HG02623 (cell line): ENCODE measurements at regions not wholly inside any gene's neighbourhood (a gene's known extent, or its start where the extent isn't known, plus 50 kb on each side); places are given as distances from the start of the nearest gene placed in this dataset.
"Not testable (repeated sequence)": the region's sequence is repeated elsewhere in the genome, so short reads cannot be mapped to it uniquely, and the experiment has no call there.

ENCODE experiments used
- ATAC-seq: cut with Tn5 transposase; IDR thresholded peaks from one replicate; pipeline ENCODE4 v1.9.1; 2021; ENCODE audit warnings: moderate library complexity; ENCODE audit not compliant: unreplicated experiment

DNA sequence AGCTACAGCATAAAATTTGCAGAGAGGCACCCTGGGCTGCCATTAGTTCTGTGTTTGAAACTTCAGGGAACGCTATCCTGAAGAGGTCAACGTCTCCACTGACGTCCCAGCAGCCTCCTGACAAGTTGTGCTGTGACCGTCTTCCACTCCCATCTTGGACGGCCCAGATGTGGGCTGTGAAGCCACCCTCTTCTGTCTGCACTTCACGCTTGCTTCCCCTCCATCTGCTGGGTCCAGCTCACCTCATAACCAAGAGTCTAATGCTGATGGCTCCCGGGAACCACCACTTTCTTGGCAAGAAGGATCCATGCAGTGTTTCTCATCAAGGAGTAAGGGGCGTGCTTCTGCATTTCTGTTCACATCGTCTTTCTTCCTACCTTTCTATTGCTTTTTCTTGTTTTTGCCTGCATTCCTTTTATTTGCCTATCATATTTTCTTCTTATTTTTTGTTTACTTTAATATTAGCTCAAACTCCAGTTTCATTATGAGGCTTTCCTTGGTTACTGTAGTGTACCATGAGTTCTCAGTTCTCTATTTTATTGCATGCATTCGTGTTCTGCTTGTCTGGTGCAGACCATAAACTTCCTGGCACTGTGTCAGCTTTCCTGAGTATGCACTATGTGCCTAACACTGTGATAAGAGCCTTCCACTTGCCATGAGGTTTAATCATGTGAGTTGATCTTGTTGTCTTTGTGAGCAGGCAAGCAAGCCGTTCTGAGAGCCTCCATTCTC is 631.8 kb upstream of the RAB6C start:
- ATAC-seq: peak; percentile 100

DNA sequence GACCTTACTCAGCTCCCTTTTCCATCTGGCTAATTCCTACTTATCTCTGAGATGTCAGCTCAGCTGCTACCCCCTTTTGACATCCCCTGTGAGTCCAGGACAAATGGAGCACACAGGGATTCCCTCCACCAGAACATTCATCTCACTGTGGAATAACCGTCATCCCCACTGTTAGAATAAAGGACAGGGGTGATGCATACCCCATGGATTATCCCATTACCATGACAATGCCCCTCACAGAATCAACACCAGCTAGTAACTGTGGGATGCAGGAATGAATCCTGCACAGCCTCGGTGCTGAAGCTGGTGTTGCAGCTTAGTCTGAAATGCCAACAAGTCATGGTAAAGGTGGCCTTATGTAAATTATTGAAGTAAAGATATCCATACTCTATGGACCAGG is 624.8 kb upstream of the RAB6C start:
- ATAC-seq: no peak

DNA sequence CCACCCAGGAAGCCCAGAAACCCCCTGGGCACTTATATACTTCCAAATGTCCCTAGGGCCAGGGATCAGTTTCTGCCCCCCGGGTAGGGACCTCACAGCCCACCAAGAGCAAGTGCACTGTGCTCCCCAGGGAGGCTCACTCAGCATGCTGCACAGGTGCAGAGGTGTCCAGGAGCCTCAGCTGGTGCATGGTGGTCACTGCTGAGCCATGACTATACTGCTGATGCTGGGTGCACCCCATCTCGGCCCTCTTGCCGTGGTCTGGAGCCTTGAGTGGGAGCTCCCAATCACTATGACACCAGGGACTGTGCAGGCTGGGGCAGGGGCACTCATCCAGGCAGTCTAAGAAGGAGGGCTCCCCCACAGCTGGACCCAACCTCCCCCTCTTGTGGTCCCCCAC is 617.8 kb upstream of the RAB6C start:
- ATAC-seq: no peak

DNA sequence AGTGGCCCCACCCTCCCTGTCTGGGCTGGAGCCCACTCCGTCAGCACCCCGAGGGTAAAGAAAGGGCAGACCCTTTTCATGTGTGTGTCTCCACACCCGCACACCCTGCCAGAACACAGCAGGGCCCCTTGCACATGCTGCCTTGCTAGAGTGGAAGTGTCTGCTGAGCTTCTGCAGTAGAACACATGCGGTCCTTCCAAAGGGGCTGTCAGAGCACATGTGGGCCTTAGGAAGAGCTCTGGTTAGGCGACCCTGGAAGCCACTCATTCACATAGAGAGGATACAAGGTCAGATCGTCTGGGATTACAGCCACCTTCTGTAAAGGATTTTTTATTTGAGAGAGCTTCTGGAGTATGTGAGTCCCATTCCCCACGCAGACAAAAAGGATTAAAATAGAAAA is 613.2 kb upstream of the RAB6C start:
- ATAC-seq: no peak

- ATAC-seq: no peak
These were observed 612.4 kb upstream of the RAB6C start for GRCh38 chr2:129367107-129367506.

GRCh38 chr2:129369437-129369836 is 610.0 kb upstream of the RAB6C start:
- ATAC-seq: peak; percentile 45

DNA sequence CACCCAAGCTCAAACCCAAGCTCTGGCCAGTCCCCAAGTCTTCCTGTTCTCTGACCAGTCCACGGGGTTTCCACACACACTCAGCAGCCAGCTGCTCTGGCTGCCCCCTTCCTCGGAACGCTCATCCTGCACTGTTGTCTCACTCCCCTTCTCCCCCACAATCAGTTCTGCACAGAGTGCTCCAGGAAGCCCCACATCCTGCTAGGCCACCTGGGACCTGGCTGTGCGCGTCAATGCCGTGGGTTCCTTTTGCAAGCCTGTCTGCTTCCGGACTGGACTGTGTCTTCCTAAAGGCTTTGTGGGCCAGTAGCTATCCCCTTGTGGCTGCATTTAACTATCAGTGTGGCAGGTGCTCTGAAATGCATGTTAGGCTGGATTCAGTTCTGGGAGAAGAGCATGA is 605.0 kb upstream of the RAB6C start:
- ATAC-seq: no peak

DNA sequence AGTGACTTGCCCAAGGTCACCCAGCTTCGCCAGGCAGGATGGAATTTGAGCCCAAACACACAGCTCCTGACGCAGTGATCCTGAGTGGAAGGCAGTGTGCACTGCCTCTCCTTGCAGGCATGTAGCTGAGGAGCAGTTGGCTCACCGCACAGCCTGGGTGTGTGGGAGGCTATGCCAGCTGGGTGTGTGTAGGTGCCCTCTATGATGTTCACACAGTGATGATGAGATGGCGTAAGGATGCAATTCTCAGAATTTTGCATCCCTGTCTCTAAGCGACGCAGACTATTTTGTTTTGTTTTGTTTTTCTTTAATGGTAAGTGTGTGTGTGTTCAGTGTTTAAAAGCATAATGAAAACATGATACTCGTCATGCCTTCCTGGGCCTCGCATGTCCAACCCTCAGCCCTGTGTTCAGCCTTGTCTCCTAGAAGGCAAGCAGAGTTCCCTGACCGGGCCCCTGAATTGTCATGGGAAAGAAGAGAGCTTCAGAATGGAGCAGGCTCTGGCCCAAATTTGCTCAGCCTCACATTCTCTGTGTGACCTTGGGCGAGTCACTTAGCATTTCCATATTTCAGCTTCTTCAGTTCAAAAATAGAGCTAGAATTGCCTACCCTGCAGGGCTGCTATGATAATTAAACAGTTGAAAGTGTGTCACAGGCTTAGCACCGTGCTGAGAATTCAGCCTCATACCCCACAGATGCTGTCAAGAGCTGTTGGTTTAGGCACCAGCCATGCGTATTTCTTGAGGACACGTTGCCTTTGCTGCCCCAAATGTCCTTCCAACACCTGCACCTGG is 603.6 kb upstream of the RAB6C start:
- no peak for ATAC-seq

DNA sequence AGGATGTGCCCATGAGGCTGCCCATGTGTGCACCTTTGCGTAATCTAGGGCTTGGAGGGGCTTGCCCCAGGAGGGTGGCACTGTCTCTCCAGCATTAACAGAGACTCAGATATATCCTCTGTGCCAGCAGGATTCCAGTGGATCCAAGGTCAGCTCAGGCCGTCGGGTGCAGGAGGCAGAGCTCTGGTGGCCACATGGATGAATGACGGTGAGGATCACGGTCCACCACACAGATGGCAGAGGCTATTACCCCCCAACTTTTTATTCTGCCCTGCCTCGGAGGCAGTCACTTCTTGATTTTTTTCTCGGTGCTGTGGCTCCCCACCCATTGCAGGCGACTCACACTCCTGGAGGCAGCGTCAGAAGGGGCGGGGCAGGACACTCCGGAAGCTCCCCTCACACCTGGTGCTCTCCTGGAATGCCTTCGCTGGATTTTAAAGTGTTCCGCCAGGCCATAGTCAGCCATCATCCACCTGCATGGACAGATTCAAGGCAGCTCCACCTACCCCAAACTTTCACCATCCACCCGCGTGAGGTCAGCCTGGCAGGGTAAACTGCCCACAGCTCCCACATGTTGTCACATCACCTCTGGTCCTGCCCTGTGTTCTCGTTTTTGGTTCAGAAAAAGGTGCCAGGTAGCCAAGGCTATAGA is 602.9 kb upstream of the RAB6C start:
- ATAC-seq: no peak

GRCh38 chr2:129377078-129377469 is 602.4 kb upstream of the RAB6C start:
- no peak for ATAC-seq

DNA sequence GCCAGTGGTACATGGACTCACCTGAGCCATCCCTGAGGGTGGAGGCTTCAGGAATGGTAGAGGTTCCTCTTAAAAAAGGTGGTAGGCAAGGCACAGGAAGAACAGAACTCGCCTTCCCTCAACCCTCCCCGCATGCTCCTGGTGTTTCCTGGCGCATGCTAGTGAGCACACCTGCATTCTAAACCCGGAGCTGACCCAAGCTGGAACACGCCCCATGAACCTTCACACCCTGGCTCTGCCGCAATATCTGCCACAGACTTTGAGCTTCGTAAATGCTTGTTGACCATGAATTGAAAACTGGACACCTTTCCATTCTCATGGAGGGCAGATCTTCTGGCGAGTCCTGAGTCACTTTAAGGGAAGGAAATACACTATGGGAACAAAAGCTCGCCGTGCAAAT is 601.3 kb upstream of the RAB6C start:
- ATAC-seq: no peak

DNA sequence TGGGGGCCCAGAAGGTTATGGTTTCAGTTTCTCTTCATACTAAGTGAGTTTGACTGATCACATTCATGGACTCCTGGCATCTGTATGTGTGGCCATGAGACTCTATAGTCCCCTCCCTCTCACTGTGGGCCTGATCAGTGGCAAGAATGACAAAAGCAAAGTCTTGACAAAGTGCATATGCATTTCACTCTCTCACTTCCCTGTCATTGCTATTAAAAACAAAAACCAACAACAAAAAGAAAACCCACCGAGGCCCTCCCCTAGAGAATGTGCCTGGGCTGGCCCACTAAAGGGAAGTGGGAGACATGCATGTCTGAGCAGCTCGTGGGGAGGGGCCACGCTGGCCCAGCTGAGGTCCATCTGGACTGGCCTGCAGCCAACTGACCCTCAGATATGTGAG is 600.1 kb upstream of the RAB6C start:
- ATAC-seq: peak; percentile 59

- no peak for ATAC-seq
These were observed 597.7 kb upstream of the RAB6C start for GRCh38 chr2:129381789-129382188.

GRCh38 chr2:129388870-129389269 is 590.6 kb upstream of the RAB6C start:
- no peak for ATAC-seq

DNA sequence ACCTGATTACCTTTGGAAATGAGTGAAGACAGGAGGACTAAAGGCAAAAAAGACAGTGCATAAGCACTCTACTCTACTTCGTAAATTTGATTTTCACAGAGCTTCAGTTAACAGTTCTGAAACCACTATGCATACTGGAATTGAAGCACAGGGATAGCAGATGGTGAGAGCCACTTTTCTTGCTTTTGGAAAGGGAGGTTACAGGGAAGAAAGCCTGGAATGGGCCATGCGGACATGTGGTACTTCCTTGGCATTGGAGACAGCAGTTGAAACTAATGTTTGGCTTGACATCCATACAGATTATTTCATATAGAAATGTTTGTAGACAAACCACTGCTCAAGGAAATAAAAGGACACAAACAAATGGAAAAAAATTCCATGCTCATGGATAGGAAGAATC is 585.6 kb upstream of the RAB6C start:
- no peak for ATAC-seq

GRCh38 chr2:129396980-129397599 is 582.4 kb upstream of the RAB6C start:
- peak; percentile 66 for ATAC-seq

DNA sequence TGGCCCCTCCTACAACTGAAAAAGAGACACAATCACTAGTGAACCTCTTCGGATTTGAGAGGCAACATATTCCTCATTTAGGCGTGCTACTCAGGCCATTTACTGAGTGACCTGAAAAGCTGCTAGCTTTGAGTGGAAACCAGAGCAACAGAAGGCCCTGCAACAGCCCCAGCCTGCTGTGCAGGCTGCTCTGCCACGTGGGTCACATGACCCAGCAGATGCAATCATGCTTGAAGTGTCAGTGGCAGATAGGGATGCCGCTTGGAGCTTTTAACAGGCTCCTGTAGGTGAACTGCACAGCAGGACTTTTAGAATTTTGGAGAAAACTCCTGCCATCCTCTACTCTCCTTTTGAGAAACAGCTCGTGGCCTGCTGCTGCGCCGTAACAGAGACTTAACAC is 578.6 kb upstream of the RAB6C start:
- no peak for ATAC-seq

DNA sequence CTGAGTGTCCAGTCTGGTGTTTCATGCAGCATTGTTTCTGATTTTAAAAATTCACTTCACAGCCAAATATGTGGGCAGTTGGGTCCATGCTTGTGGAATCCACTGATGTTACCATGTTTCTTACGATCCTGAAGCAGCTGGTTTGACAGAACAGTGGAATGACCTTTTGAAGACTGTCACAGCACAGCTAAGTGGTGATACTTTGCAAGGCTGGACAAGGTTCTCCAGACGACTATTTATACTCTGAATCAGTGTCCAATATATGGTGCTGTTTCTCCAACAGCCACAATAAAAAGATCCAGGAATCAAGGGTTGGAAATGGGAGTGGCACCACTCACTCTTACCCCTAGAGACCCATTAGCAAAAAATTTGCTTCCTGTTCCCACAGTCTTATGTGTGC is 577.4 kb upstream of the RAB6C start:
- ATAC-seq: no peak

DNA sequence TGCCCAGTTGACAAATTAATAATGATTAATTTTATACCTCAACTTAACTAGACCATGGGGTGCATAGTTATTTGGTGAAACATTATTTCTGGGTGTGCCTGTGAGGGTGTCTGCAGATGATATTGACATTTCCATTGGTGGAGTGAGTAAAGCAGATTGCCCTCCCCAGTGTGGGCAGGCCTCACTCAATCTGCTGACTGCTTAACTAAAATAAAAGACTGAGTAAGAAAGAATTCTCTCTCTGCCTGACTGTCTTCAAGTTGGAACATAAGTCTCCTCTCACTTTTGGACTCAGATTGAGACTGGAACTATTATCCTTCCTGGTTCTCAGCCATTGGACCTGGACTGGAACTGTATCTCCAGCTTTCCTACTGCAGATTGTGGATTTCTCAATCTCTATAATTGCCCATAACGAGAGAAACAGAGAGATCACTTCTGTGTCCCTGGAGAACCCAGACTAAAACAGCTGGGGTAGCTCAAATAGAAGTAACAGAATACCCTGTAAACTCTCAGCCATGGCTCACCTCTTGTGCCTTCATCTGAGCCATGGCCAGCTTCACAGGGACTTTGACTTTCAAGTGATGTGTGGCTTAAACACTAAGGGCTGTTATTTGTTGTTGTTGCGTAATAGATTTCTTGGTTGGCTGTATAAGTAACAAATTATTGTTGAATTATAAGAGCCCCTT is 575.3 kb upstream of the RAB6C start:
- ATAC-seq: no peak

DNA sequence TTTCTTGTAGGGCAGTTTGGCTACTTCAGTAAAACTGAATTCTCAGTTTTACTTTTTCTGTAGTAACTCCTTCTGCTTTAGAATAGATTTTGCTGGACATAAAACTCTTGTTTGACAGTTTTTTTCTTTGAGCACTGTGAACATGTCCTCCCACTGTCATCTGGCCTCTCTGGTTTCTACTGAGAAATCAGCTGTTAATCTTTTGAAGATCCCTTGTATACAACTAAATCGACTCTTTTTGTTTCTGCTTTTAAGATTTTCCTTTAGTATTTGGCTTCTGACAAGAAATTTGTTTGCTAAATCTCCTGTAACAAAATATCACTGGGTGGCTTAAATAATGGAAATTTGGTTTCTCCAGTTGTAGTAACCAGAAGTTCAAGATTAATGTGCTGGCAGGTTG is 570.9 kb upstream of the RAB6C start:
- no peak for ATAC-seq

- not testable (repeated sequence) for ATAC-seq
These were observed 562.4 kb upstream of the RAB6C start for GRCh38 chr2:129417041-129417440.
